HepG2 (cell line): ENCODE measurements at regions not wholly inside any gene's neighbourhood (a gene's known extent, or its start where the extent isn't known, plus 50 kb on each side); places are given as distances from the start of the nearest gene placed in this dataset.

Experiments
- ATAC-seq: fragments of 200-7000 bp; cut with Tn5 transposase; 3 replicates; pipeline ENCODE4 v1.9.1; 2020; ENCODE audit warnings: mild to moderate bottlenecking, moderate library complexity
- BruUV-seq: library from RNA; stranded (reverse); fragments of 400-500 nt; replicated peaks from 2 replicates; lab custom pipeline; 2021; lab: Mats Ljungman, UMichigan
- CTCF ChIA-PET: fragments of 300-600 bp; formaldehyde crosslinking; extraction: SDS; loops from one replicate; lab custom pipeline; 2021; ENCODE audit warnings: low total read pairs, inconsistent platforms, low intra/inter-chr PET ratio; lab: Yijun Ruan, JAX
- POLR2A ChIA-PET: fragments of 350-600 bp; sonication (Branson Sonifier 250); formaldehyde crosslinking; loops from one replicate; lab custom pipeline; 2020; ENCODE audit warnings: antibody characterized with exemption, inconsistent platforms; lab: Yijun Ruan, JAX
- DNase-seq: peaks from one replicate; pipeline ENCODE4 v3.0.0-alpha.2; 2015; ENCODE audit warnings: low spot score
- FAIRE-seq: peaks from 3 replicates; lab custom pipeline; 2011; peaks lifted over from hg19 to GRCh38; lab: Jason Lieb, UNC
- H2AFZ ChIP-seq: one replicate; pipeline ENCODE4 v1.6.1; 2011; ENCODE audit warnings: low read length, inconsistent platforms
- H3K27ac ChIP-seq: fragments of 300-600 bp; 3 replicates; pipeline ENCODE4 v1.8.0; 2011; ENCODE audit warnings: mixed run types, mild to moderate bottlenecking, mixed read lengths, low read length, inconsistent platforms; ENCODE audit not compliant: insufficient read depth; ENCODE audit errors: extremely low read length
- H3K27me3 ChIP-seq, 2 experiments: fragments of 200-600 bp in 1 of 2; 2 replicates in 1 of 2; 3 replicates in 1 of 2; pipeline versions ENCODE4 v1.6.0 to v1.8.0; 2011; ENCODE audit warnings: low read length in 2 of 2, mild to moderate bottlenecking in 2 of 2, moderate library complexity in 2 of 2, inconsistent platforms in 1 of 2; ENCODE audit not compliant: insufficient read depth in 2 of 2, control insufficient read depth in 1 of 2
- H3K36me3 ChIP-seq, 2 experiments: fragments of 200-600 bp in 1 of 2; replicated peaks in 1 of 2; 2 replicates in 1 of 2; 3 replicates in 1 of 2; pipeline versions ENCODE4 v1.5.1 to v1.8.0; 2011; ENCODE audit warnings: low read length in 2 of 2, inconsistent platforms in 1 of 2; ENCODE audit not compliant: insufficient read depth in 2 of 2, control insufficient read depth in 1 of 2
- H3K4me1 ChIP-seq: 2 replicates; pipeline ENCODE4 v1.5.1; 2012; ENCODE audit warnings: low read length, inconsistent platforms; ENCODE audit not compliant: insufficient read depth
- H3K4me2 ChIP-seq: 2 replicates; pipeline ENCODE4 v1.6.0; 2011; ENCODE audit warnings: low read depth, low read length, inconsistent platforms
- H3K4me3 ChIP-seq, 3 experiments: fragments of 200-600 bp in 1 of 3; sonication (generic), shearing (Covaris generic) in 1 of 3; replicated peaks in 1 of 3; 2 replicates each; pipeline ENCODE4 v1.5.1; 2011 to 2016; ENCODE audit warnings: low read length in 3 of 3, inconsistent platforms in 2 of 3, low read depth in 2 of 3, mild to moderate bottlenecking in 2 of 3, control low read depth in 1 of 3, mixed read lengths in 1 of 3; ENCODE audit not compliant: insufficient read depth in 1 of 3
- H3K79me2 ChIP-seq: one replicate; pipeline ENCODE4 v1.6.1; 2011; ENCODE audit warnings: low read length, inconsistent platforms; ENCODE audit not compliant: insufficient read depth
- H3K9ac ChIP-seq: 2 replicates; pipeline ENCODE4 v1.6.0; 2011; ENCODE audit warnings: mild to moderate bottlenecking, low read depth, low read length, inconsistent platforms; ENCODE audit not compliant: insufficient read depth
- H3K9me3 ChIP-seq: 2 replicates; pipeline ENCODE4 v1.5.1; 2012; ENCODE audit warnings: mild to moderate bottlenecking, low read length
- H4K20me1 ChIP-seq: 2 replicates; pipeline ENCODE4 v1.6.0; 2011; ENCODE audit warnings: inconsistent platforms, mild to moderate bottlenecking, low read length, moderate library complexity; ENCODE audit not compliant: insufficient read depth
- EHMT2 ChIP-seq: fragments of 200-600 bp; sonication (generic); IDR thresholded peaks from 2 replicates; pipeline ENCODE4 v1.7.0; 2017; ENCODE audit warnings: antibody characterized with exemption, low read depth, low read length, borderline replicate concordance
- GABPA ChIP-seq, 2 experiments: IDR thresholded peaks; 2 replicates each; pipeline ENCODE4 v1.6.1; 2011 to 2016; ENCODE audit warnings: low read depth in 2 of 2, low read length in 1 of 2, missing biosample characterization in 1 of 2, missing genetic modification characterization in 1 of 2
- MYC ChIP-seq: sonication (generic); formaldehyde crosslinking; IDR thresholded peaks from 2 replicates; pipeline ENCODE4 v1.9.0; 2021; ENCODE audit warnings: missing genetic modification reagents, borderline replicate concordance
- SMAD1 ChIP-seq: sonication (generic); formaldehyde crosslinking; IDR thresholded peaks from 2 replicates; pipeline ENCODE4 v1.4.0; 2020; ENCODE audit warnings: missing genetic modification reagents, low read depth, mild to moderate bottlenecking, borderline replicate concordance
- SRY ChIP-seq: sonication (generic); formaldehyde crosslinking; IDR thresholded peaks from 2 replicates; pipeline ENCODE4 v1.8.0; 2022; ENCODE audit warnings: mild to moderate bottlenecking, missing genetic modification reagents
- ZFYVE20 ChIP-seq: sonication (generic); formaldehyde crosslinking; IDR thresholded peaks from 2 replicates; pipeline ENCODE4 v1.8.0; 2023; ENCODE audit warnings: low read depth, mild to moderate bottlenecking, moderate library complexity, missing genetic modification reagents, borderline replicate concordance
- ZNF615 ChIP-seq: sonication (generic); formaldehyde crosslinking; IDR thresholded peaks from 2 replicates; pipeline ENCODE4 v1.5.0; 2020; ENCODE audit warnings: mild to moderate bottlenecking, missing genetic modification reagents, borderline replicate concordance
- ZNF644 ChIP-seq: IDR thresholded peaks from 2 replicates; pipeline ENCODE4 v1.6.1; 2016; ENCODE audit warnings: low read depth
- ZNF747 ChIP-seq: sonication (generic); formaldehyde crosslinking; IDR thresholded peaks from 2 replicates; pipeline ENCODE4 v1.8.1; 2023; ENCODE audit warnings: missing genetic modification reagents, mild to moderate bottlenecking, borderline replicate concordance
- WGBS: methylation state at CpG from one replicate; pipeline ENCODE4 v1.1.6; 2017; ENCODE audit warnings: low lambda C conversion rate; 5-methylcytosine and 5-hydroxymethylcytosine counted together
- in situ Hi-C: cut with HindIII; loops from 2 replicates; pipeline ENCODE4 v1.10.0; 2017; ENCODE audit warnings: low pct_unique_long_range_greater_than_20kb; ENCODE audit not compliant: extremely low pct_ligation_motif_present
- intact Hi-C: fragments of 100-400 bp; cut with micrococcal nuclease; formaldehyde crosslinking; loops from one replicate; pipeline ENCODE4 v1.10.0; 2022; ENCODE audit not compliant: unreplicated experiment
- TF ChIP-seq, protein P1 (sequence below): sonication (generic); formaldehyde crosslinking; IDR thresholded peaks from 2 replicates; pipeline ENCODE4 v1.5.0; 2020; ENCODE audit warnings: mild to moderate bottlenecking, missing genetic modification reagents
- TF ChIP-seq, protein P2 (sequence below): sonication (generic); formaldehyde crosslinking; IDR thresholded peaks from 2 replicates; pipeline ENCODE4 v1.8.0; 2023; ENCODE audit warnings: mild to moderate bottlenecking, missing genetic modification reagents
- TF ChIP-seq, protein P3 (sequence below): sonication (generic); formaldehyde crosslinking; IDR thresholded peaks from 2 replicates; pipeline ENCODE4 v1.8.0; 2022; ENCODE audit warnings: mild to moderate bottlenecking, missing genetic modification reagents, borderline replicate concordance

DNA sequence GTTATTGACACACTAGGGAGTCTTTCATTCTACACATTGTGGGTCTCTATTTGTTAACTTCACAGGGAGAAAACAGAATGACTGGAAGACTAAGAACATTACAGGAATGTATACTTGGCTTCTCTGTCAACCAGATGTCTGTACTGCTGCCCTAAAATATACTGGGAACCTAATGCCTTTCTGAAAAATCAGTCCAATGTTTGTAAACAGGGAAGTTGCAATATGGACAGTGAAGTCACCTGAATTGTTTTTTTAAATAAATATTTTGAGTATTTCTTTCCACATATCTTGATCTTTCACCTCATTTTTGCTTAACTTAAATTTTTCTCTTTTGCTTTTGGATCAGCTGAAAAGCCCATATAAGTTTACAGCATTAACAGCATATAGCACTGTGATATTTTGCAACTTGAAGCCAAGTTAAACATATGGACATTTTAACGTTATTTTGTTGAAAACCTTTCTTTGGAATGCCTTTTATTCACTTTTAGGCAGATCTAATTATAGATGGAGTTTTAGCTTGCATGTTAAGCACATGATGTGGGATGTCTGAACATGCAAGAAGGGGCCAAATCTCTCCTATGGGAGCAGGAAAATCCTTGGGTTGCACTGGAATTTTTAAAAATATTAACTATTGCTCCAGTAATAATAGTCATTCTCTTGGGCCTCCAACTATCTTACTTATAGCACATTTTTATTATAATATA, 137.7 kb upstream of the TWIST2 start:
- H3K36me3 ChIP-seq: no peaks in the 10 kb centered on the region
- no peak overlapping the region for H3K4me2 ChIP-seq
- H3K27me3 ChIP-seq: peaks cover 0 to 5% of the 10 kb centered on the region in 2 experiments; a peak in 2 of 5 replicates
- WGBS: 0% methylated on average over 1 of the region's 1 CpG
- no peaks in the 10 kb centered on the region for H3K79me2 ChIP-seq
- no peak overlapping the region for H3K27ac ChIP-seq
- intact Hi-C loops: no loop called here
- no peaks in the 10 kb centered on the region for H4K20me1 ChIP-seq
- no peaks in the 10 kb centered on the region for H3K4me1 ChIP-seq
- DNase-seq (no peak), ATAC-seq (no peak), FAIRE-seq (no peak)
- no peaks in the 10 kb centered on the region for H3K9me3 ChIP-seq
- CTCF ChIA-PET: no interaction called here
- H2AFZ ChIP-seq: no peak overlapping the region
- H3K9ac ChIP-seq: no peak overlapping the region
- POLR2A ChIA-PET: no interaction called here
- TF ChIP-seq ZNF615 (CRISPR knock-in tag): no peak
- TF ChIP-seq ZNF644 (CRISPR knock-in tag): no peak
- TF ChIP-seq, protein P1, sequence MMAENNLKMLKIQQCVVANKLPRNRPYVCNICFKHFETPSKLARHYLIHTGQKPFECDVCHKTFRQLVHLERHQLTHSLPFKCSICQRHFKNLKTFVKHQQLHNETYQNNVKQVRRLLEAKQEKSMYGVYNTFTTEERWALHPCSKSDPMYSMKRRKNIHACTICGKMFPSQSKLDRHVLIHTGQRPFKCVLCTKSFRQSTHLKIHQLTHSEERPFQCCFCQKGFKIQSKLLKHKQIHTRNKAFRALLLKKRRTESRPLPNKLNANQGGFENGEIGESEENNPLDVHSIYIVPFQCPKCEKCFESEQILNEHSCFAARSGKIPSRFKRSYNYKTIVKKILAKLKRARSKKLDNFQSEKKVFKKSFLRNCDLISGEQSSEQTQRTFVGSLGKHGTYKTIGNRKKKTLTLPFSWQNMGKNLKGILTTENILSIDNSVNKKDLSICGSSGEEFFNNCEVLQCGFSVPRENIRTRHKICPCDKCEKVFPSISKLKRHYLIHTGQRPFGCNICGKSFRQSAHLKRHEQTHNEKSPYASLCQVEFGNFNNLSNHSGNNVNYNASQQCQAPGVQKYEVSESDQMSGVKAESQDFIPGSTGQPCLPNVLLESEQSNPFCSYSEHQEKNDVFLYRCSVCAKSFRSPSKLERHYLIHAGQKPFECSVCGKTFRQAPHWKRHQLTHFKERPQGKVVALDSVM (CRISPR knock-in tag): no peak
- no peak for TF ChIP-seq SMAD1 (CRISPR knock-in tag)
- TF ChIP-seq EHMT2: no peak
- no peak for TF ChIP-seq MYC
- TF ChIP-seq, protein P2, sequence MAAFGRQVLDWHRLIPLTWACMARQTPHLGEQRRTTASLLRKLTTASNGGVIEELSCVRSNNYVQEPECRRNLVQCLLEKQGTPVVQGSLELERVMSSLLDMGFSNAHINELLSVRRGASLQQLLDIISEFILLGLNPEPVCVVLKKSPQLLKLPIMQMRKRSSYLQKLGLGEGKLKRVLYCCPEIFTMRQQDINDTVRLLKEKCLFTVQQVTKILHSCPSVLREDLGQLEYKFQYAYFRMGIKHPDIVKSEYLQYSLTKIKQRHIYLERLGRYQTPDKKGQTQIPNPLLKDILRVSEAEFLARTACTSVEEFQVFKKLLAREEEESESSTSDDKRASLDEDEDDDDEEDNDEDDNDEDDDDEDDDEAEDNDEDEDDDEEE (CRISPR knock-in tag): no peak
- no peak for TF ChIP-seq ZFYVE20 (CRISPR knock-in tag)
- no peak for TF ChIP-seq ZNF747 (CRISPR knock-in tag)
- TF ChIP-seq, protein P3, sequence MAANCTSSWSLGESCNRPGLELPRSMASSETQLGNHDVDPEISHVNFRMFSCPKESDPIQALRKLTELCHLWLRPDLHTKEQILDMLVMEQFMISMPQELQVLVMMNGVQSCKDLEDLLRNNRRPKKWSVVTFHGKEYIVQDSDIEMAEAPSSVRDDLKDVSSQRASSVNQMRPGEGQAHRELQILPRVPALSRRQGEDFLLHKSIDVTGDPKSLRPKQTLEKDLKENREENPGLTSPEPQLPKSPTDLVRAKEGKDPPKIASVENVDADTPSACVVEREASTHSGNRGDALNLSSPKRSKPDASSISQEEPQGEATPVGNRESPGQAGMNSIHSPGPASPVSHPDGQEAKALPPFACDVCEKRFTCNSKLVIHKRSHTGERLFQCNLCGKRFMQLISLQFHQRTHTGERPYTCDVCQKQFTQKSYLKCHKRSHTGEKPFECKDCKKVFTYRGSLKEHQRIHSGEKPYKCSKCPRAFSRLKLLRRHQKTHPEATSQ: no peak
- TF ChIP-seq GABPA (IDR thresholded peaks at IDR 0.05; ENCODE audit: low read depth, low read length): no peak
- no peak for TF ChIP-seq GABPA (CRISPR knock-in tag; IDR thresholded peaks at IDR 0.05; ENCODE audit: low read depth)
- TF ChIP-seq SRY: no peak
- TF ChIP-seq, all 625 proteins: peak for 0
- no peak overlapping the region for H3K4me3 ChIP-seq
- in situ Hi-C loops: no loop called here
- no TSS peak for BruUV-seq
